ENCODE measurements at regions not wholly inside any gene's neighbourhood (a gene's known extent, or its start where the extent isn't known, plus 50 kb on each side); places are given as distances from the start of the nearest gene placed in this dataset.

GRCh38 chr4:19047279-19047880, 1025.8 kb upstream of the LCORL start:
- no peak for TF ChIP-seq POLR2A (IDR thresholded peaks at IDR 0.05)
- no peak for TF ChIP-seq CTCF (IDR thresholded peaks at IDR 0.05)
